GM12873 (cell line): ENCODE measurements at regions not wholly inside any gene's neighbourhood (a gene's known extent, or its start where the extent isn't known, plus 50 kb on each side); places are given as distances from the start of the nearest gene placed in this dataset.

Experiments used
- CTCF ChIP-seq: IDR thresholded peaks from 2 replicates; pipeline ENCODE4 v1.5.1; 2012; ENCODE audit warnings: low read depth, mild to moderate bottlenecking, moderate library complexity, low read length, control low read depth; ENCODE audit not compliant: insufficient read depth; ENCODE audit errors: missing control alignments

GRCh38 chr13:99639126-99639525, 137.9 kb downstream of the TM9SF2 start:
- no peak for TF ChIP-seq CTCF

DNA sequence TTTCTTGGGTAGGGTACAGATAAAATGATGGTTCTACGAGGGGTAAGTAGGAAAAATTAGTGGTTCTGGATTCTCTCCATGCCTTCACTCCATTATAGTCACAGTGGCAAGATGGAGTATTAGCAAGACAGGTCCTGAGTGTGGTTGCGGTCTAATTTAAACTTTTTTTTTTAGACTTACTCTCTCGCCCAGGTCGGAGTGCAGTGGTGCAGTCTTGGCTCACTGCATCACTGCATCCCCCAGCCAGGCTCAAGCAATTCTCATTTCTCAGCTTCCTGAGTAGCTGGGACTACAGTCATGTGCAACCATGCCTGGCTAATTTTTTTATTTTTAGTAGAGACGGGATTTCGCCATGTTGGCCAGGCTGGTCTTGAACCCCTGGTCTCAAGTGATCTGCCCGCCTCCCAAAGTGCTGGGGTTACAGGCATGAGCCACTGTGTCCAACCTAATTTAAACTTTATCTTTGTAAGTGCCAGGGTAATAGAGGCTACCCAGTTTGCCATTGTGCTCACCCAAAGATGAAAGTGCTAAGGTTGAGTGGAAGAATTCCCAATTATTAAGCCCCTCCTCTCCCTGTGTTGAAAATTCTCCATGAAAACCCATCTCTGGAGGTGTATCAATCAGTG, 135.6 kb downstream of the TM9SF2 start:
- no peak for TF ChIP-seq CTCF

GRCh38 chr13:99636306-99636705, 135.0 kb downstream of the TM9SF2 start:
- no peak for TF ChIP-seq CTCF

GRCh38 chr13:99634672-99635071, 133.4 kb downstream of the TM9SF2 start:
- TF ChIP-seq CTCF = no peak

GRCh38 chr13:99630269-99630898, 129.1 kb downstream of the TM9SF2 start:
- no peak for TF ChIP-seq CTCF

- no peak for TF ChIP-seq CTCF
Observed at GRCh38 chr13:99629641-99630040, 128.4 kb downstream of the TM9SF2 start.

GRCh38 chr13:99628442-99628841, 127.2 kb downstream of the TM9SF2 start:
- no peak for TF ChIP-seq CTCF
